ENCODE measurements at regions not wholly inside any gene's neighbourhood (a gene's known extent, or its start where the extent isn't known, plus 50 kb on each side); places are given as distances from the start of the nearest gene placed in this dataset.

GRCh38 chr12:115176741-115177400, 492.9 kb upstream of the TBX3 start:
- Histone ChIP-seq H3K36me3 (ENCODE audit: insufficient read depth, low read length) (no peaks in the 10 kb centered on the region; the same call in 1 of the 2 replicates), H3K4me1 (ENCODE audit: insufficient read depth, low read length) (no peaks in the 10 kb centered on the region), H3K9ac (ENCODE audit: low read depth, low read length) (no peak overlapping the region), H3K9me3 (ENCODE audit: control insufficient read depth, insufficient read depth, low read length) (no peaks in the 10 kb centered on the region)

GRCh38 chr12:115174920-115175319, 490.9 kb upstream of the TBX3 start:
- Histone ChIP-seq H3K4me1 (ENCODE audit: insufficient read depth, low read length) (no peaks in the 10 kb centered on the region), H3K9ac (ENCODE audit: low read depth, low read length) (no peak overlapping the region), H3K36me3 (ENCODE audit: insufficient read depth, low read length) (no peaks in the 10 kb centered on the region; the same call in 1 of the 2 replicates), H3K9me3 (ENCODE audit: control insufficient read depth, insufficient read depth, low read length) (no peaks in the 10 kb centered on the region)

- H3K9me3 ChIP-seq (ENCODE audit: control insufficient read depth, insufficient read depth, low read length): no peaks in the 10 kb centered on the region
- H3K36me3 ChIP-seq (ENCODE audit: insufficient read depth, low read length): no peaks in the 10 kb centered on the region; the same call in 1 of the 2 replicates
- H3K4me1 ChIP-seq (ENCODE audit: insufficient read depth, low read length): no peaks in the 10 kb centered on the region
- no peak overlapping the region for H3K9ac ChIP-seq (ENCODE audit: low read depth, low read length)
Measured at GRCh38 chr12:115172521-115172920, 488.5 kb upstream of the TBX3 start.

- no peaks in the 10 kb centered on the region for H3K9me3 ChIP-seq (ENCODE audit: control insufficient read depth, insufficient read depth, low read length)
- no peak overlapping the region for H3K9ac ChIP-seq (ENCODE audit: low read depth, low read length)
- no peaks in the 10 kb centered on the region for H3K4me1 ChIP-seq (ENCODE audit: insufficient read depth, low read length)
- H3K36me3 ChIP-seq (ENCODE audit: insufficient read depth, low read length): no peaks in the 10 kb centered on the region
Measured at GRCh38 chr12:115169981-115170380, 486.0 kb upstream of the TBX3 start.

- Histone ChIP-seq H3K4me1 (ENCODE audit: insufficient read depth, low read length) (no peaks in the 10 kb centered on the region), H3K36me3 (ENCODE audit: insufficient read depth, low read length) (no peaks in the 10 kb centered on the region), H3K9ac (ENCODE audit: low read depth, low read length) (no peak overlapping the region)
Measured at GRCh38 chr12:115166698-115167315, 482.8 kb upstream of the TBX3 start.

GRCh38 chr12:115163710-115164109, 479.7 kb upstream of the TBX3 start:
- no peaks in the 10 kb centered on the region for H3K36me3 ChIP-seq (ENCODE audit: insufficient read depth, low read length)

More at GRCh38 chr12:115166698-115167315, 482.8 kb upstream of the TBX3 start:
- no peaks in the 10 kb centered on the region for H3K9me3 ChIP-seq (ENCODE audit: control insufficient read depth, insufficient read depth, low read length)

GRCh38 chr12:115160271-115161128, 476.5 kb upstream of the TBX3 start:
- no peaks in the 10 kb centered on the region for H3K4me1 ChIP-seq (ENCODE audit: insufficient read depth, low read length)
- no peaks in the 10 kb centered on the region for H3K36me3 ChIP-seq (ENCODE audit: insufficient read depth, low read length)
- no peaks in the 10 kb centered on the region for H3K9me3 ChIP-seq (ENCODE audit: control insufficient read depth, insufficient read depth, low read length)
- H3K9ac ChIP-seq (ENCODE audit: low read depth, low read length): no peak overlapping the region

More at GRCh38 chr12:115163710-115164109, 479.7 kb upstream of the TBX3 start:
- Histone ChIP-seq H3K9ac (ENCODE audit: low read depth, low read length) (no peak overlapping the region), H3K9me3 (ENCODE audit: control insufficient read depth, insufficient read depth, low read length) (no peaks in the 10 kb centered on the region), H3K4me1 (ENCODE audit: insufficient read depth, low read length) (no peaks in the 10 kb centered on the region)

GRCh38 chr12:115158816-115159215, 474.8 kb upstream of the TBX3 start:
- no peaks in the 10 kb centered on the region for H3K36me3 ChIP-seq (ENCODE audit: insufficient read depth, low read length)
- H3K9me3 ChIP-seq (ENCODE audit: control insufficient read depth, insufficient read depth, low read length): 0 out of 2 replicates have a peak, but pooled peaks cover 2% of the 10 kb centered on the region
- H3K4me1 ChIP-seq (ENCODE audit: insufficient read depth, low read length): no peaks in the 10 kb centered on the region
- no peak overlapping the region for H3K9ac ChIP-seq (ENCODE audit: low read depth, low read length)

GRCh38 chr12:115155665-115156645, 472.0 kb upstream of the TBX3 start:
- H3K36me3 ChIP-seq (ENCODE audit: insufficient read depth, low read length): no peaks in the 10 kb centered on the region
- no peak overlapping the region for H3K9ac ChIP-seq (ENCODE audit: low read depth, low read length)
- no peaks in the 10 kb centered on the region for H3K4me1 ChIP-seq (ENCODE audit: insufficient read depth, low read length)
- 0 out of 2 replicates have a peak, but pooled peaks cover 2% of the 10 kb centered on the region for H3K9me3 ChIP-seq (ENCODE audit: control insufficient read depth, insufficient read depth, low read length)

- no peak overlapping the region for H3K9ac ChIP-seq (ENCODE audit: low read depth, low read length)
- 0 out of 2 replicates have a peak, but pooled peaks cover 4% of the 10 kb centered on the region for H3K4me1 ChIP-seq (ENCODE audit: insufficient read depth, low read length)
- no peaks in the 10 kb centered on the region for H3K36me3 ChIP-seq (ENCODE audit: insufficient read depth, low read length)
- 0 out of 2 replicates have a peak, but pooled peaks cover 2% of the 10 kb centered on the region for H3K9me3 ChIP-seq (ENCODE audit: control insufficient read depth, insufficient read depth, low read length)
Measured at GRCh38 chr12:115149685-115150378, 465.9 kb upstream of the TBX3 start.

GRCh38 chr12:115149279-115149678, 465.3 kb upstream of the TBX3 start:
- no peak overlapping the region for H3K9ac ChIP-seq (ENCODE audit: low read depth, low read length)
- no peaks in the 10 kb centered on the region for H3K36me3 ChIP-seq (ENCODE audit: insufficient read depth, low read length)
- 0 out of 2 replicates have a peak, but pooled peaks cover 4% of the 10 kb centered on the region for H3K4me1 ChIP-seq (ENCODE audit: insufficient read depth, low read length)
- no peaks in the 10 kb centered on the region for H3K9me3 ChIP-seq (ENCODE audit: control insufficient read depth, insufficient read depth, low read length)

- 0 out of 2 replicates have a peak, but pooled peaks cover 4% of the 10 kb centered on the region for H3K4me1 ChIP-seq (ENCODE audit: insufficient read depth, low read length)
Measured at GRCh38 chr12:115147916-115148315, 463.9 kb upstream of the TBX3 start.

GRCh38 chr12:115146453-115146852, 462.5 kb upstream of the TBX3 start:
- Histone ChIP-seq H3K9ac (ENCODE audit: low read depth, low read length) (no peak overlapping the region), H3K4me1 (ENCODE audit: insufficient read depth, low read length) (0 out of 2 replicates have a peak, but pooled peaks cover 4% of the 10 kb centered on the region), H3K36me3 (ENCODE audit: insufficient read depth, low read length) (no peaks in the 10 kb centered on the region), H3K9me3 (ENCODE audit: control insufficient read depth, insufficient read depth, low read length) (no peaks in the 10 kb centered on the region)

More at GRCh38 chr12:115147916-115148315, 463.9 kb upstream of the TBX3 start:
- no peaks in the 10 kb centered on the region for H3K36me3 ChIP-seq (ENCODE audit: insufficient read depth, low read length)
- H3K9ac ChIP-seq (ENCODE audit: low read depth, low read length): no peak overlapping the region
- no peaks in the 10 kb centered on the region for H3K9me3 ChIP-seq (ENCODE audit: control insufficient read depth, insufficient read depth, low read length)

Data from ES-I3 (cell line).